ENCODE measurements at regions not wholly inside any gene's neighbourhood (a gene's known extent, or its start where the extent isn't known, plus 50 kb on each side); places are given as distances from the start of the nearest gene placed in this dataset.

GRCh38 chr1:112783059-112783458 lies 67.9 kb upstream of the PPM1J start:
- TF ChIP-seq POLR2A (IDR thresholded peaks at IDR 0.05) (no peak), POLR2AphosphoS5 (IDR thresholded peaks at IDR 0.05) (no peak)
- TF ChIP-seq, protein P1, sequence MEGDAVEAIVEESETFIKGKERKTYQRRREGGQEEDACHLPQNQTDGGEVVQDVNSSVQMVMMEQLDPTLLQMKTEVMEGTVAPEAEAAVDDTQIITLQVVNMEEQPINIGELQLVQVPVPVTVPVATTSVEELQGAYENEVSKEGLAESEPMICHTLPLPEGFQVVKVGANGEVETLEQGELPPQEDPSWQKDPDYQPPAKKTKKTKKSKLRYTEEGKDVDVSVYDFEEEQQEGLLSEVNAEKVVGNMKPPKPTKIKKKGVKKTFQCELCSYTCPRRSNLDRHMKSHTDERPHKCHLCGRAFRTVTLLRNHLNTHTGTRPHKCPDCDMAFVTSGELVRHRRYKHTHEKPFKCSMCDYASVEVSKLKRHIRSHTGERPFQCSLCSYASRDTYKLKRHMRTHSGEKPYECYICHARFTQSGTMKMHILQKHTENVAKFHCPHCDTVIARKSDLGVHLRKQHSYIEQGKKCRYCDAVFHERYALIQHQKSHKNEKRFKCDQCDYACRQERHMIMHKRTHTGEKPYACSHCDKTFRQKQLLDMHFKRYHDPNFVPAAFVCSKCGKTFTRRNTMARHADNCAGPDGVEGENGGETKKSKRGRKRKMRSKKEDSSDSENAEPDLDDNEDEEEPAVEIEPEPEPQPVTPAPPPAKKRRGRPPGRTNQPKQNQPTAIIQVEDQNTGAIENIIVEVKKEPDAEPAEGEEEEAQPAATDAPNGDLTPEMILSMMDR (IDR thresholded peaks at IDR 0.05 in 8 of 11, conservative IDR thresholded peaks at IDR 0.05 in 3 of 11): no peak
- intact Hi-C loops (cut with DNase I; ENCODE audit: low total_unique reads): no loop called here
- no peaks in the 10 kb centered on the region for H3K36me3 ChIP-seq
- no peaks in the 10 kb centered on the region for H3K27me3 ChIP-seq (replicated peaks in 1 of 7)
- H3K9me3 ChIP-seq: peaks cover 0 to 4% (median 0%) of the 10 kb centered on the region in 8 donors
- no peaks in the 10 kb centered on the region for H3K4me1 ChIP-seq
- DNase-seq: no peak
- H3K27ac ChIP-seq: no peak overlapping the region
- H3K4me3 ChIP-seq: no peak overlapping the region

DNA sequence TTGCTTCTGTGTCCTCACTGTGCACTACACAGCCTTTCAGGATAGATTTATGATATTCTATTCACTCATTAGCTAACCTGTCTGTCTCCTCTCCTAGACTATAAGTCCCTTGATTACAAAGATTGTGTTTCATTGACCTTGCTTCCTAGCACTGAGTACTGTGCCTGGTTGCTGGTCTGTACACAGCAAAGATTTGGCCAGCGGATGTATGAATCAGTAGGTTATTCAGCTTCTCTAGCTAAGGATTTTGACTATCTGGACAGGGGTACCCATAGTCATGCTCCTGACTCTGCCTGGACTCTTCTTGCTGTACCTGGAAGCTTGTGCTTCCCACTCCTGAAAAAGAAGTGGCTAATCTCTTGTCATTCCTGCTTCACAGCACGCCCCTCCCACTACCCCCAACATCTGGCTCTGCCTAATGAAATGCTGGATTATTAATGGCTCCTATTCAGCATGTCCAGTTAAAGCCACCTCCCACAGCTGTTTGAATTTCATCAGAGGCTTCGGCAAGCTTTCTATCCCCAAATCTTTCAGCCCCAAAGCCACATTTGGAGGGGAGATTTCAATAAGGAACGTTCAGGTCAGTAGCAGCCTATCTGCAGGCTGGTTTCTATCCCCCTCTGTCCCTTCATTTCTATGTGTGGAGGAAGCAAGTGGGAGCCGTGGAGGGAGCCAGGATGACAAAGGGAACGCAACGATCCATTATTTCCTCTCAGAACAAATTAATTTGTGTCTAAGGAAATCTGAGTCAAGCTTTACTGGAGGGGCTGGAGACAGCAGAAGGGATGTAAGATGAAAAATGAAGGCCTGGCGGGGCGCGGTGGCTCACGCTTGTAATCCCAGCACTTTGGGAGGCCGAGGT lies 64.8 kb upstream of the PPM1J start:
- no peaks in the 10 kb centered on the region for H3K4me1 ChIP-seq
- no peaks in the 10 kb centered on the region for H3K36me3 ChIP-seq
- H3K27me3 ChIP-seq (replicated peaks in 1 of 7): no peaks in the 10 kb centered on the region
- H3K4me3 ChIP-seq: no peak overlapping the region
- 65 to 79% (median 69%) methylated on average over 12 of the region's 12 CpGs for WGBS, 5 donors
- TF ChIP-seq, protein P1 (IDR thresholded peaks at IDR 0.05 in 8 of 11, conservative IDR thresholded peaks at IDR 0.05 in 3 of 11): no peak
- TF ChIP-seq POLR2AphosphoS5 (IDR thresholded peaks at IDR 0.05) (no peak), POLR2A (IDR thresholded peaks at IDR 0.05) (no peak)
- H3K27ac ChIP-seq: no peak overlapping the region
- H3K9me3 ChIP-seq: peaks cover 0 to 4% (median 0%) of the 10 kb centered on the region in 8 donors
- no peak for DNase-seq
- intact Hi-C loops (cut with DNase I; ENCODE audit: low total_unique reads): no loop called here

DNA sequence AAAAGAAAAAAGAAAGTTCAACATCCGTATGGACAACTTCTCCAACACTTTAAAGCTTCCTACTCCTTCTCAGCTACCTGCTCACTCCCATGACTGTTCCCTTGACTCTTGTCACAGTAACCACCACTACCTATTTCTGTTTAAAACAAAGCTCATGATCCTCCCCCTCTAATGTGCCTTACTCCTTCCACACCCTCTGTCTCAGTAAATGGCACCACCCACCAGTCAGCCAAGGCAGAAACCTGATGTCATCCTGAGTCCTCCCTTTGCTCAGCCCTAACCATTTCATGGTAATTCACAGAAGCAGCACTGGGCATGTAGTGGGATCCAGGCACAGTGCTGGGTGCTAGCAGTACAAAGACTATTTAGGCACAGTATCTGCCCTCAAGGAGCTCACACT lies 63.0 kb upstream of the PPM1J start:
- WGBS, 5 donors: 44 to 93% (median 79%) methylated on average over 1 of the region's 1 CpG
- no peak for DNase-seq
- no peaks in the 10 kb centered on the region for H3K36me3 ChIP-seq
- H3K4me1 ChIP-seq: no peaks in the 10 kb centered on the region
- H3K4me3 ChIP-seq: no peak overlapping the region
- TF ChIP-seq POLR2AphosphoS5 (IDR thresholded peaks at IDR 0.05) (no peak), POLR2A (IDR thresholded peaks at IDR 0.05) (no peak)
- TF ChIP-seq, protein P1 (IDR thresholded peaks at IDR 0.05 in 8 of 11, conservative IDR thresholded peaks at IDR 0.05 in 3 of 11): no peak
- H3K27ac ChIP-seq: no peak overlapping the region
- intact Hi-C loops (cut with DNase I; ENCODE audit: low total_unique reads): no loop called here
- peaks cover 0 to 4% (median 0%) of the 10 kb centered on the region in 8 donors for H3K9me3 ChIP-seq
- H3K27me3 ChIP-seq (replicated peaks in 1 of 7): no peaks in the 10 kb centered on the region

DNA sequence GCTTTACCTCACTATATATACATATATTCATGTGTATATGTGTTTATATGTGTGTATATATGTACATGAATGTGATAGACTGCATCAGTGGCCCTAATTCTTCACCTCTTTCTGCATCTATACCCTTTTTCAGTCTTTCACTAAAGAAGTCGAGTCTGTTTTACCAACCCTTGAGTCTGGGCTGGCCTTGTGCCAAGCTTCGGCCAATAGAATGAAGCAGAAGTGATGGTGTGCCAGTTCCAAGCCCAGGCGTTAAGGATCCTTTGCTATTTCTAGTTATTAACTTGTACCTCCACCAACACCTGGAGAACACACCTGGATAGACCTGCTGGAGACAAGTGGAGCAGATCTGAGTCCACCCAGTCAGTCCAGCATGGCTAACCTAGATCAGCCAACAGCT lies 61.6 kb upstream of the PPM1J start:
- Histone ChIP-seq H3K27me3 (replicated peaks in 1 of 7) (peaks cover 0 to 9% (median 0%) of the 10 kb centered on the region in 7 donors), H3K9me3 (no peaks in the 10 kb centered on the region), H3K4me3 (no peak overlapping the region), H3K4me1 (no peaks in the 10 kb centered on the region), H3K27ac (no peak overlapping the region), H3K36me3 (no peaks in the 10 kb centered on the region)
- TF ChIP-seq, protein P1 (IDR thresholded peaks at IDR 0.05 in 8 of 11, conservative IDR thresholded peaks at IDR 0.05 in 3 of 11): no peak
- no peak for TF ChIP-seq POLR2A (IDR thresholded peaks at IDR 0.05)
- no peak for TF ChIP-seq POLR2AphosphoS5 (IDR thresholded peaks at IDR 0.05)
- WGBS, 5 donors: 68 to 86% (median 85%) methylated on average over 3 of the region's 3 CpGs
- intact Hi-C loops (cut with DNase I; ENCODE audit: low total_unique reads): no loop called here
- DNase-seq: no peak
